ENCODE measurements at regions not wholly inside any gene's neighbourhood (a gene's known extent, or its start where the extent isn't known, plus 50 kb on each side); places are given as distances from the start of the nearest gene placed in this dataset.
"Not testable (repeated sequence)": the region's sequence is repeated elsewhere in the genome, so short reads cannot be mapped to it uniquely, and the experiment has no call there.

DNA sequence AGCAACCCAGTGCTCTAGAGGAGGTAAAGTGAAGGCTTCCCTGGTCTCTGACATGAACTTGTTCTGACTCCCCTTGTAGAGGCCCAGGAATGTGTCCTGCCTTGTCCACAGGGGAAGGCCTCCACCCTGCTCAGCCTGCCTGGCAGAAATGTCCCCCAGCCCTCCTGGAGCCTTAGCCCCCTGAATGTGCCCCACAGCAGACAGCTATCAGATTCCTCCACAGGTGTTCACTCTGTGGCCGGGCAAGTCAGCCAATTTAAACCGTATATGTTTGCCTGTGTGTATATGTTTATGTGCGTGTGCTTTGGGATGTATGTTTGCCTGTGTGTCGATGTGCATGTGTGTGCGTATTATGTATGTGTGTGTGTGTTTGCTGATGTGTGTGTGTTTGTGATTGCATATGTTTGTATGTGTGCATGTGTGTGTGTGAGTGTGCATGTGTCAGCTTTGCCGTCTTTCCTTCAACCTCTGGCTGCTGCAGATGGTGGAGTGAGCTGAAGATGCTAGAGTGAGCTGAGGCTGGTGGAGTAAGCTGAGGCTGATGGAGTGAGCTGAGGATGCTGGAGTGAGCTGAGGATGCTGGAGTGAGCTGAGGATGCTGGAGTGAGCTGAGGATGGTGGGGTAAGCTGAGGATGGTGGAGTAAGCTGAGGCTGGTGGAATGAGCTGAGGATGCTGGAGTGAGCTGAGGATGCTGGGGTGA, 68.9 kb upstream of the ANTXRL start:
- Histone ChIP-seq H3K9ac (ENCODE audit: low read length) (no peak overlapping the region), H3K4me1 (ENCODE audit: insufficient read depth, low read length) (no peaks in the 10 kb centered on the region), H3K79me2 (ENCODE audit: low read length) (no peaks in the 10 kb centered on the region), H3K9me3 (ENCODE audit: low read length) (no peaks in the 10 kb centered on the region), H3K4me2 (ENCODE audit: low read length) (no peak overlapping the region), H3K36me3 (ENCODE audit: low read depth, low read length) (no peaks in the 10 kb centered on the region), H3K27me3 (ENCODE audit: low read length) (no peaks in the 10 kb centered on the region), H3K9me2 (replicated peaks; ENCODE audit: low read length) (no peaks in the 10 kb centered on the region), H4K20me1 (ENCODE audit: low read length) (no peaks in the 10 kb centered on the region), H2AFZ (ENCODE audit: low read length) (no peak overlapping the region), H3K27ac (ENCODE audit: low read length) (no peak overlapping the region), H3K4me3 (ENCODE audit: low read length) (no peak overlapping the region), H3F3A (ENCODE audit: low read length, unreplicated experiment) (no peaks in the 10 kb centered on the region)
- POLR2A ChIA-PET (ENCODE audit: unreplicated experiment), result no interaction called here
- TF ChIP-seq EZH2phosphoT487 (IDR thresholded peaks at IDR 0.05; ENCODE audit: borderline replicate concordance, low read length) (no peak), EZH2 (IDR thresholded peaks at IDR 0.05; ENCODE audit: low read length, unreplicated experiment) (no peak)
- TF ChIP-seq, protein P1, sequence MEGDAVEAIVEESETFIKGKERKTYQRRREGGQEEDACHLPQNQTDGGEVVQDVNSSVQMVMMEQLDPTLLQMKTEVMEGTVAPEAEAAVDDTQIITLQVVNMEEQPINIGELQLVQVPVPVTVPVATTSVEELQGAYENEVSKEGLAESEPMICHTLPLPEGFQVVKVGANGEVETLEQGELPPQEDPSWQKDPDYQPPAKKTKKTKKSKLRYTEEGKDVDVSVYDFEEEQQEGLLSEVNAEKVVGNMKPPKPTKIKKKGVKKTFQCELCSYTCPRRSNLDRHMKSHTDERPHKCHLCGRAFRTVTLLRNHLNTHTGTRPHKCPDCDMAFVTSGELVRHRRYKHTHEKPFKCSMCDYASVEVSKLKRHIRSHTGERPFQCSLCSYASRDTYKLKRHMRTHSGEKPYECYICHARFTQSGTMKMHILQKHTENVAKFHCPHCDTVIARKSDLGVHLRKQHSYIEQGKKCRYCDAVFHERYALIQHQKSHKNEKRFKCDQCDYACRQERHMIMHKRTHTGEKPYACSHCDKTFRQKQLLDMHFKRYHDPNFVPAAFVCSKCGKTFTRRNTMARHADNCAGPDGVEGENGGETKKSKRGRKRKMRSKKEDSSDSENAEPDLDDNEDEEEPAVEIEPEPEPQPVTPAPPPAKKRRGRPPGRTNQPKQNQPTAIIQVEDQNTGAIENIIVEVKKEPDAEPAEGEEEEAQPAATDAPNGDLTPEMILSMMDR (conservative IDR thresholded peaks at IDR 0.05; ENCODE audit: low read depth, low read length), result no peak
- intact Hi-C loops (cut with micrococcal nuclease), result no loop called here
- BruUV-seq (replicated peaks), result no TSS peak
- CTCF ChIA-PET, result no interaction called here
- no peak for DNase-seq
- no peak for ATAC-seq

GRCh38 chr10:46218921-46219320, 67.9 kb upstream of the ANTXRL start:
- no TSS peak for BruUV-seq (replicated peaks)
- Histone ChIP-seq H3K4me2 (ENCODE audit: low read length) (no peak overlapping the region), H2AFZ (ENCODE audit: low read length) (no peak overlapping the region), H3K27me3 (ENCODE audit: low read length) (no peaks in the 10 kb centered on the region), H3K4me3 (ENCODE audit: low read length) (no peak overlapping the region), H3K9ac (ENCODE audit: low read length) (no peak overlapping the region), H4K20me1 (ENCODE audit: low read length) (no peaks in the 10 kb centered on the region), H3K9me3 (ENCODE audit: low read length) (no peaks in the 10 kb centered on the region), H3K27ac (ENCODE audit: low read length) (no peak overlapping the region), H3F3A (ENCODE audit: low read length, unreplicated experiment) (no peaks in the 10 kb centered on the region), H3K36me3 (ENCODE audit: low read depth, low read length) (no peaks in the 10 kb centered on the region), H3K79me2 (ENCODE audit: low read length) (no peaks in the 10 kb centered on the region), H3K9me2 (replicated peaks; ENCODE audit: low read length) (no peaks in the 10 kb centered on the region), H3K4me1 (ENCODE audit: insufficient read depth, low read length) (no peaks in the 10 kb centered on the region)
- no peak for DNase-seq
- ChIA-PET CTCF (no interaction called here), POLR2A (ENCODE audit: unreplicated experiment) (no interaction called here)
- TF ChIP-seq EZH2phosphoT487 (IDR thresholded peaks at IDR 0.05; ENCODE audit: borderline replicate concordance, low read length) (no peak), EZH2 (IDR thresholded peaks at IDR 0.05; ENCODE audit: low read length, unreplicated experiment) (no peak)
- TF ChIP-seq, protein P1 (conservative IDR thresholded peaks at IDR 0.05; ENCODE audit: low read depth, low read length), result no peak
- ATAC-seq, result no peak
- intact Hi-C loops (cut with micrococcal nuclease), result no loop called here

DNA sequence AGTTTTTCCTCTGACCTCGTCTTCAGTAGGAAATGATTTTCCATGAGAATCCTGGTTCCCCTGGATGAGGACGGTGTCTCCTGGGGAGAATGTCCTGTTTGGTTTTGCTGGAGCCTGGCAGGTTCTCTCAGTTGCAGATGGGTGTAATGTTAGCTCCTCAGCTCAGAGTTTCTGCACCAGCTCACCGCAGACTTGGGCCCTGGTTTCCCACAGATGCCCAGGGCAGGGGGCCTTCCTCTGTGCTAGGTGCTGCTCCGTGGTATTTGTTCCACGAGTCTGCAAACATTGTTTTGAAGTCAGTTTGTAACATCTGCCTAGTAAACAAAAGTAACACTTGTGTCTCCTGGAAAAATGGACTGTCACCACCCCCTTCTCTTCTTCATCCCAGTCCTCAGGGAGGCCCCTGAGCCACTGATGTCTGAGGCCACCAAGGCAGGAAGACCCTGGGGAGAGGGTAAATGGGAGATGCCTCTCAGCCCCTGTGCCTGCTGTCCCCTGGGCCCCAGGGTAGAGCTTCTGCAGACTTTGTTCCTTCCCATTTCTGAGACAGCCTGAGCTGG, 67.3 kb upstream of the ANTXRL start:
- H3K27me3 ChIP-seq (ENCODE audit: low read length); H4K20me1 ChIP-seq (ENCODE audit: low read length); H3K9ac ChIP-seq (ENCODE audit: low read length); H3K79me2 ChIP-seq (ENCODE audit: low read length); POLR2A ChIA-PET (ENCODE audit: unreplicated experiment); H3K4me1 ChIP-seq (ENCODE audit: insufficient read depth, low read length); H3F3A ChIP-seq (ENCODE audit: low read length, unreplicated experiment); intact Hi-C loops (cut with micrococcal nuclease); H3K4me3 ChIP-seq (ENCODE audit: low read length); CTCF ChIA-PET; H3K9me2 ChIP-seq (replicated peaks; ENCODE audit: low read length); BruUV-seq (replicated peaks); H3K27ac ChIP-seq (ENCODE audit: low read length); H3K9me3 ChIP-seq (ENCODE audit: low read length); H3K36me3 ChIP-seq (ENCODE audit: low read depth, low read length); H2AFZ ChIP-seq (ENCODE audit: low read length); H3K4me2 ChIP-seq (ENCODE audit: low read length); ATAC-seq; DNase-seq: not testable (repeated sequence)

Data from PC-3 (cell line).